GM18502 (cell line): ENCODE measurements at regions not wholly inside any gene's neighbourhood (a gene's known extent, or its start where the extent isn't known, plus 50 kb on each side); places are given as distances from the start of the nearest gene placed in this dataset.

Experiments used
- ATAC-seq: cut with Tn5 transposase; IDR thresholded peaks from one replicate; pipeline ENCODE4 v1.9.1; 2021; ENCODE audit warnings: mild to moderate bottlenecking; ENCODE audit not compliant: unreplicated experiment, poor library complexity

- ATAC-seq: no peak
Measured at GRCh38 chr5:124404796-124405195, 341.6 kb downstream of the ZNF608 start.

- no peak for ATAC-seq
Measured at GRCh38 chr5:124403281-124403680, 343.2 kb downstream of the ZNF608 start.

- ATAC-seq: no peak
Measured at GRCh38 chr5:124402144-124402581, 344.3 kb downstream of the ZNF608 start.

- ATAC-seq: no peak
Measured at GRCh38 chr5:124401476-124402143, 344.8 kb downstream of the ZNF608 start.

- no peak for ATAC-seq
Measured at GRCh38 chr5:124399426-124399961, 346.9 kb downstream of the ZNF608 start.

- ATAC-seq: no peak
Measured at GRCh38 chr5:124398460-124398859, 348.0 kb downstream of the ZNF608 start.

GRCh38 chr5:124397317-124397716, 349.1 kb downstream of the ZNF608 start:
- no peak for ATAC-seq

- ATAC-seq: no peak
Measured at GRCh38 chr5:124395926-124396325, 350.5 kb downstream of the ZNF608 start.

- no peak for ATAC-seq
Measured at GRCh38 chr5:124395287-124395686, 351.2 kb downstream of the ZNF608 start.

GRCh38 chr5:124394700-124395245, 351.7 kb downstream of the ZNF608 start:
- ATAC-seq: no peak

- no peak for ATAC-seq
Measured at GRCh38 chr5:124393584-124394379, 352.7 kb downstream of the ZNF608 start.

- ATAC-seq: no peak
Measured at GRCh38 chr5:124383693-124384092, 362.7 kb downstream of the ZNF608 start.

GRCh38 chr5:124377386-124377785, 369.1 kb downstream of the ZNF608 start:
- ATAC-seq: no peak

GRCh38 chr5:124373883-124374282, 372.6 kb downstream of the ZNF608 start:
- no peak for ATAC-seq

GRCh38 chr5:124372457-124372856, 374.0 kb downstream of the ZNF608 start:
- ATAC-seq: no peak

- ATAC-seq: no peak
Measured at GRCh38 chr5:124371111-124371706, 375.2 kb downstream of the ZNF608 start.

- ATAC-seq: no peak
Measured at GRCh38 chr5:124370601-124371000, 375.8 kb downstream of the ZNF608 start.

GRCh38 chr5:124365361-124365801, 381.1 kb downstream of the ZNF608 start:
- no peak for ATAC-seq

- ATAC-seq: no peak
Measured at GRCh38 chr5:124355928-124356327, 390.5 kb downstream of the ZNF608 start.

- no peak for ATAC-seq
Measured at GRCh38 chr5:124353016-124353415, 393.4 kb downstream of the ZNF608 start.

GRCh38 chr5:124352312-124352711, 394.1 kb downstream of the ZNF608 start:
- no peak for ATAC-seq
